ENCODE measurements at regions not wholly inside any gene's neighbourhood (a gene's known extent, or its start where the extent isn't known, plus 50 kb on each side); places are given as distances from the start of the nearest gene placed in this dataset.

DNA sequence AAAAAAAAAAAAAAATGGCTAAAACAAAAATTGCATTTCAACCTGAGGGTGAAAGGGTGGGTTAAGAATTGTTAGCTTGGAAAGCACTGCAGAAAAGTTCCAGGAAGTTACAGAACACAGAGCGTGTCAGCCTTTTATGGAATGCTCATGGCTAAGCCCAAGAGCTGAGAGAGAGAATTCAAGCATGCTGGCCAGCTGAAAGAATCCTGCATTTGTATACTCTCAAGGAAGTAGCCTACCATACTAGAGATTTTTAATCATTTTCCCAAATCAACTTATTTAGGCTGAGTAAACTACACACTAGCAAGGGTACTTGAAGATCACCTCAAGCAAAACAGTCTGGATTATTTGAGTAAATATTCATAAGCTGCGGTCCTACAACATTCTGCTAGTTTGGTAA, 153.9 kb downstream of the KCNJ2 start:
- CTCF ChIA-PET (ENCODE audit: partially characterized antibody): no interaction called here
- H4K20me1 ChIP-seq (replicated peaks in 1 of 2; ENCODE audit: control insufficient read depth in 1 of 2, insufficient read depth in 2 of 2, low read length in 2 of 2): no peaks in the 10 kb centered on the region
- H3K4me1 ChIP-seq (replicated peaks in 1 of 4; ENCODE audit: control insufficient read depth in 3 of 4, insufficient read depth in 4 of 4, low read length in 3 of 4): no peaks in the 10 kb centered on the region
- H3K23ac ChIP-seq (ENCODE audit: insufficient read length): no peak overlapping the region
- no peak overlapping the region for H3K4ac ChIP-seq (replicated peaks; ENCODE audit: insufficient read length, low read depth, low read length)
- no peak overlapping the region for H3K27ac ChIP-seq (ENCODE audit: low read depth, low read length)
- no peak overlapping the region for H3K4me3 ChIP-seq (ENCODE audit: extremely low read depth in 1 of 4, insufficient read depth in 2 of 4, low read depth in 3 of 4, low read length in 4 of 4)
- TF ChIP-seq EGR1 (IDR thresholded peaks at IDR 0.05; ENCODE audit: borderline replicate concordance, low read depth, low read length): no peak
- no peak for TF ChIP-seq JUND (IDR thresholded peaks at IDR 0.05; ENCODE audit: low read length)
- no peak for TF ChIP-seq POU5F1 (IDR thresholded peaks at IDR 0.05; ENCODE audit: low read depth, low read length)
- no peak for TF ChIP-seq CEBPB (IDR thresholded peaks at IDR 0.05; ENCODE audit: low read depth, low read length)
- TF ChIP-seq CBX5 (IDR thresholded peaks at IDR 0.05; ENCODE audit: low read depth, low read length): no peak
- TF ChIP-seq TAF7 (optimal IDR thresholded peaks at IDR 0.05; ENCODE audit: borderline replicate concordance, low read depth, low read length): no peak
- TF ChIP-seq GTF2F1 (IDR thresholded peaks at IDR 0.05; ENCODE audit: borderline replicate concordance, low read depth, low read length): no peak
- TF ChIP-seq JUN (IDR thresholded peaks at IDR 0.05; ENCODE audit: low read depth, low read length): no peak
- TF ChIP-seq CTCF (IDR thresholded peaks at IDR 0.05; ENCODE audit: control extremely low read depth in 1 of 3, insufficient read depth in 1 of 3, low read depth in 1 of 3, low read length in 3 of 3): no peak
- TF ChIP-seq YY1 (IDR thresholded peaks at IDR 0.05; ENCODE audit: low read depth, low read length): no peak
- TF ChIP-seq SP4 (IDR thresholded peaks at IDR 0.05; ENCODE audit: low read length): no peak
- no peak overlapping the region for H4K8ac ChIP-seq (ENCODE audit: extremely low read depth, insufficient read depth, low read length)
- H3K79me1 ChIP-seq (ENCODE audit: low read depth, low read length): no peaks in the 10 kb centered on the region
- H4K5ac ChIP-seq (ENCODE audit: insufficient read length, low read depth, low read length): no peak overlapping the region
- no peaks in the 10 kb centered on the region for H3K79me2 ChIP-seq (ENCODE audit: control insufficient read depth in 1 of 2, insufficient read depth in 2 of 2, low read length in 2 of 2)
- POLR2A ChIA-PET (ENCODE audit: partially characterized antibody): no interaction called here
- no peaks in the 10 kb centered on the region for H3K36me3 ChIP-seq (ENCODE audit: control insufficient read depth in 2 of 4, insufficient read depth in 4 of 4, low read length in 3 of 4)
- no peak overlapping the region for H2BK15ac ChIP-seq (ENCODE audit: low read length)
- no peaks in the 10 kb centered on the region for H3K27me3 ChIP-seq (replicated peaks in 1 of 4; ENCODE audit: control insufficient read depth in 3 of 4, extremely low read depth in 1 of 4, insufficient read depth in 3 of 4, low read length in 3 of 4)
- no peak overlapping the region for H3K4me2 ChIP-seq (ENCODE audit: insufficient read depth in 1 of 2, low read depth in 2 of 2, low read length in 2 of 2)
- DNase-seq (ENCODE audit: low read depth in 1 of 2, low spot score in 2 of 2): no peak
- no peak overlapping the region for H2AK5ac ChIP-seq (ENCODE audit: low read depth, low read length)
- H3K9ac ChIP-seq (replicated peaks in 1 of 4; ENCODE audit: extremely low read depth in 1 of 4, low read depth in 3 of 4, low read length in 3 of 4): no peak overlapping the region
- no peak overlapping the region for H3K56ac ChIP-seq (replicated peaks; ENCODE audit: insufficient read length, low read depth, low read length)
- WGBS, 2 experiments (ENCODE audit: extremely low coverage in 1 of 2, insufficient coverage in 1 of 2, insufficient read length in 1 of 2, insufficient replicate concordance in 2 of 2, low coverage in 1 of 2, low lambda C conversion rate in 2 of 2, missing lambda C conversion rate in 1 of 2): 96% methylated on average over 2 of the region's 2 CpGs; no CpG with 5 or more reads in 1 of the 2 experiments
- FAIRE-seq: no peak
- no peak overlapping the region for H2BK20ac ChIP-seq (ENCODE audit: low read length)
- H3K14ac ChIP-seq (ENCODE audit: insufficient read length): no peak overlapping the region
- no peak overlapping the region for H3K18ac ChIP-seq (ENCODE audit: extremely low read depth, low read length)
- H4K91ac ChIP-seq (replicated peaks; ENCODE audit: insufficient read length, low read length): no peak overlapping the region
- H2AFZ ChIP-seq (ENCODE audit: low read length): no peak overlapping the region
- no peak overlapping the region for H2BK12ac ChIP-seq (ENCODE audit: low read depth, low read length)
- no peak overlapping the region for H2BK120ac ChIP-seq (replicated peaks; ENCODE audit: low read depth, low read length)
- no peak overlapping the region for H2BK5ac ChIP-seq (ENCODE audit: low read depth, low read length)
- no peaks in the 10 kb centered on the region for H3K23me2 ChIP-seq (ENCODE audit: low read depth, low read length)
- H3K9me3 ChIP-seq (ENCODE audit: insufficient read depth in 2 of 2, low read depth in 1 of 2, low read length in 1 of 2): no peaks in the 10 kb centered on the region
